ENCODE measurements at regions not wholly inside any gene's neighbourhood (a gene's known extent, or its start where the extent isn't known, plus 50 kb on each side); places are given as distances from the start of the nearest gene placed in this dataset.
"Not testable (repeated sequence)": the region's sequence is repeated elsewhere in the genome, so short reads cannot be mapped to it uniquely, and the experiment has no call there.

GRCh38 chr15:22256389-22257046 lies 176.2 kb downstream of the OR4M2 start:
- TF ChIP-seq CTCF, POLR2A (IDR thresholded peaks at IDR 0.05): not testable (repeated sequence)
